ENCODE measurements at regions not wholly inside any gene's neighbourhood (a gene's known extent, or its start where the extent isn't known, plus 50 kb on each side); places are given as distances from the start of the nearest gene placed in this dataset.

DNA sequence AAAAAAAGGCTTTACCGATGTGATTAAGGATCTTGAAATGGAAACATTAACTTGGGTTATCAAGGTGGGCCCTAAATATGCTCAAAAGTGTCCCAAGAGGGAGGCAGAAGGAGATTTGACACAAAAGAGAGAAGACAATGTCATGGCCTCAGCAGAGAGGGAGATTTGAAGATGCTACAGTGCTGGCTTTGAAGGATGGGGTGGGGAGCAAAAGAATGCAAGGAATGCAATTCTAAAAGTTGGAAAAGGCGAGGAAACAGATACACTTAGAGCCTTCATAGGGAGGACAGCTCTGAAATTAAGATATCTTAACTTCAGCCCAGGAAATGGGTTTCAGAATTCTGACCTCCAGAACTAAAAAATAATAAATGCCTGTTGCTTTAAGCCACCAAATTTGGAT, 314.5 kb upstream of the CCDC54 start:
- no peaks in the 10 kb centered on the region for H3K27me3 ChIP-seq (ENCODE audit: control insufficient read depth in 3 of 3, insufficient read depth in 3 of 3, low read length in 2 of 3)
- TF ChIP-seq CTCF (IDR thresholded peaks at IDR 0.05; ENCODE audit: control extremely low read depth, extremely low read depth), result no peak
- ATAC-seq (ENCODE audit: insufficient read depth, low FRiP score) (no peak), DNase-seq (peak in 1 of 3 donors; percentile 2)
- H3K4me3 ChIP-seq, result no peak overlapping the region
- no peak overlapping the region for H3K27ac ChIP-seq (ENCODE audit: low read depth in 1 of 2, low read length in 1 of 2)
- H3K9me3 ChIP-seq (ENCODE audit: control insufficient read depth in 4 of 4, insufficient read depth in 3 of 4, low read length in 3 of 4), result no peaks in the 10 kb centered on the region
- peaks cover 0 to 18% (median 4%) of the 10 kb centered on the region in 5 donors for H3K4me1 ChIP-seq (ENCODE audit: control insufficient read depth in 5 of 5, insufficient read depth in 5 of 5, low read length in 5 of 5)
- WGBS, 2 donors, result 74 to 81% methylated on average over 2 of the region's 2 CpGs
- no peak overlapping the region for H3K9ac ChIP-seq (ENCODE audit: insufficient read depth in 1 of 2, low read length in 2 of 2)
- no peaks in the 10 kb centered on the region for H3K36me3 ChIP-seq (ENCODE audit: control insufficient read depth in 4 of 4, insufficient read depth in 4 of 4, low read length in 4 of 4)

GRCh38 chr3:107063351-107063750, 313.9 kb upstream of the CCDC54 start:
- ATAC-seq (ENCODE audit: insufficient read depth, low FRiP score), result no peak
- no peak for TF ChIP-seq CTCF (IDR thresholded peaks at IDR 0.05; ENCODE audit: control extremely low read depth, extremely low read depth)
- Histone ChIP-seq H3K27me3 (ENCODE audit: control insufficient read depth in 3 of 3, insufficient read depth in 3 of 3, low read length in 2 of 3) (no peaks in the 10 kb centered on the region), H3K4me1 (ENCODE audit: control insufficient read depth in 5 of 5, insufficient read depth in 5 of 5, low read length in 5 of 5) (peaks cover 0 to 18% (median 4%) of the 10 kb centered on the region in 5 donors), H3K27ac (ENCODE audit: low read depth in 1 of 2, low read length in 1 of 2) (no peak overlapping the region), H3K9me3 (ENCODE audit: control insufficient read depth in 4 of 4, insufficient read depth in 3 of 4, low read length in 3 of 4) (no peaks in the 10 kb centered on the region), H3K9ac (ENCODE audit: insufficient read depth in 1 of 2, low read length in 2 of 2) (no peak overlapping the region), H3K4me3 (no peak overlapping the region), H3K36me3 (ENCODE audit: control insufficient read depth in 4 of 4, insufficient read depth in 4 of 4, low read length in 4 of 4) (no peaks in the 10 kb centered on the region)
- WGBS, 2 donors, result 80 to 84% methylated on average over 5 of the region's 5 CpGs
- peak in 2 of 3 donors; percentile 2 to 35 for DNase-seq

DNA sequence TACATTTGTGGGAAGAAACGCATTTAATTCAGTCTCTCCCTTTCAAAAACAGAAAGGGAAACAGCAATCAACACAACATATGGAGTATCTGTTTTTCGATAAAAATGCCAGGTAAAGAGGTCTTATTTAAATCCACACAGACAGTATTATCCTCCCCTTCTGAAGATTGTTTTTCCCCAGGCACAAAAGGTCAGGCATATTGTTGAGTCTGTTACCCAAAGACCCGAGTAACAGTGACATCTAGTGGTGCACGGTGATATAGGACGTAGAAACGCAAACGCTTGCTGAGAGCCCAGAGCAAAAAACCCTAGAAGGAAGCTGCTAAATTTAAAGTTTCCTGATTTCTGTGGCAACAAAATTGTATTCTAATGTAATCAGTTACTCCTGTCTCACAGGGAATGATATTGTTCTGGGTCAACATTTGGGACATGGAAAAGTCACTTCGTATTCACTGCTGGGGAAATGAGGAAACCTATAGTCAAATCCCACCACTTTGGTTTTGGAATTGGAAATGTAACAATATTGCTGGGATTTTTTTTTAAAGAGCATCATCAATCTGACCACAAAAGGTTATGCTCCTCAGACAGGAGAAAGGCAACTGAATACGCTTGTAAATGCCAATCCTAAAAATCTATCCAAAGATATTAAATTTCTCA, 312.7 kb upstream of the CCDC54 start:
- Histone ChIP-seq H3K27ac (ENCODE audit: low read depth in 1 of 2, low read length in 1 of 2) (no peak overlapping the region), H3K9me3 (ENCODE audit: control insufficient read depth in 4 of 4, insufficient read depth in 3 of 4, low read length in 3 of 4) (no peaks in the 10 kb centered on the region), H3K4me3 (no peak overlapping the region), H3K36me3 (ENCODE audit: control insufficient read depth in 4 of 4, insufficient read depth in 4 of 4, low read length in 4 of 4) (no peaks in the 10 kb centered on the region), H3K9ac (ENCODE audit: insufficient read depth in 1 of 2, low read length in 2 of 2) (no peak overlapping the region), H3K27me3 (ENCODE audit: control insufficient read depth in 3 of 3, insufficient read depth in 3 of 3, low read length in 2 of 3) (no peaks in the 10 kb centered on the region), H3K4me1 (ENCODE audit: control insufficient read depth in 5 of 5, insufficient read depth in 5 of 5, low read length in 5 of 5) (peaks cover 0 to 18% (median 4%) of the 10 kb centered on the region in 5 donors)
- ATAC-seq (ENCODE audit: insufficient read depth, low FRiP score) (peak; percentile 89), DNase-seq (peak; percentile 81 to 93 (median 90))
- TF ChIP-seq CTCF (IDR thresholded peaks at IDR 0.05; ENCODE audit: control extremely low read depth, extremely low read depth), result peak; percentile 47
- 19 to 21% methylated on average over 9 of the region's 9 CpGs for WGBS, 2 donors
